Occipital lobe (tissue), 1 donor: ENCODE measurements at regions not wholly inside any gene's neighbourhood (a gene's known extent, or its start where the extent isn't known, plus 50 kb on each side); places are given as distances from the start of the nearest gene placed in this dataset.
"Not testable (repeated sequence)": the region's sequence is repeated elsewhere in the genome, so short reads cannot be mapped to it uniquely, and the experiment has no call there.

ENCODE experiments used
- DNase-seq: peaks from one replicate; lab custom pipeline; 2025; lab: John Stamatoyannopoulos, UW

DNA sequence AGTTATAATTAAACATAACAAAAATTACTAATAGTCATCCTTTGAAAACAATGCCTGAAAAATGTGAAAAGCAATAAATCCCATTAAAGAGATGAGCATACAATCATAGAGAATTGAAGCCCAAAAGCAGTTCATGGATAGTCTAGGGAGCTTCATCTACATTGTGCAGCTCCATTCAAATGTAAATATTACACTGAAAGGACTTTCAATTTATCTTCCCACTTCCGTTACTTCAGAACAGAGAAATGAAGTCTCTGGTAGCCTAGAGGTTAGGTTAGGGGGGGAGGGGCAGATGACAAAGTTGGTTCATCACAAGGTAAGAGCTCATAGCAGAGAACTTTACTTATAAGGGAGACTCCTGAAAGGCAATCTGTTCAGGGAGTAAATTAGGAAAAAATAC, 126.6 kb upstream of the RGPD4 start:
- no peak for DNase-seq

DNA sequence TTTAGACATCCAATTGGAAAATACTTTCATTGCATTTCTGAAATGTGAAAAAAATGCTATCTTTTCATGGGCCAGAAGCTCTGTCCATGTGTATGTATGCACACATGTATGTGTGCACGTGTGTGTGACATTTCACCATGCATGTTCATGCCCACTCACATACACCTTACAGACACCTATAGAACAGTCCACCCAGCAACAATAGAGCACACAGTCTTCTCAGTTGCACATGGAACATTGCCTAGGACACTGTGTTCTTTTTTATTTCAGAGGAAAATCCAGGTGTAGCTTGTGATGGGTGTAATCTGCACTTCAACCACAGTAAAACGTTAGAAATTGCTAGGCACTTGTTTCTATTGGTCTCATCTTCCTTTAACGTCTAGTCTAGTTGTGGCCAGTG, 114.8 kb upstream of the RGPD4 start:
- no peak for DNase-seq

DNA sequence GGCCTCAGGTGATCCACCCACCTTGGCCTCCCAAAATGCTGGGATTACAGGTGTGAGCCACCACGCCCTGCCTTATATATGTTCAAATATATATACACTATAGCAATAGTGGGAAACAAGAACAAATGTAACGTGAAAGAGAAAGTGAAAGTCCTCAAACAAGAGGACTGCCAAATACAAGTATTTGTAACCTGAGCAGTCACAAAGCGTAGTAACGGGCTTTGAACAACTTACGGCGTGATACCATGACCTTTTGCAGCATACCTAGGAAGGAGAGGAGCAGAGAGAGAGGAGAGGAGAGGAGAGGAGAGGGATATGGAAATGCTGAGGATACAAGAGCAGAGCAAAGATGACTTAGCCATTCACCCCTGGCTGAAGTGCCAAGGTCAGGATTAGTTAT, 113.8 kb upstream of the RGPD4 start:
- DNase-seq, result no peak

DNA sequence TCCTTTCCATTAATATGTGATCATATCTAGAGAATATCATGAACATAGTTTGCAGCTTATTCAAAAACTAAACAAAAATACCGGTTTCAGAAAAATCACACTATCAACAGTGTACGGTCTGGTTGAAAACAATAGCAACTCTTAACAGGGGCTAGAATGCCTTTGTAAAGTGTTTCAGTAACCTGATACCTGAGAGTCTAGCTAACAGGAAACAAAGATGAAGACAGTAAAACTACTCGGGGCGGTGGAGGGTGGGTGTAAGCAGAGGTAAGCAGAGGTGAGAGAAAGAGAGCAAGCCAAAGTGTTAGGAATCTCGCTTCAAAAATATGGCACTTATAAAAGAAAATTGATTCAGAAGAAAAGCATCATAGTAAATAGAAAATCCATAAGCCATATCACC, 109.0 kb upstream of the RGPD4 start:
- no peak for DNase-seq

GRCh38 chr2:107719141-107719540, 107.6 kb upstream of the RGPD4 start:
- DNase-seq, result no peak

DNA sequence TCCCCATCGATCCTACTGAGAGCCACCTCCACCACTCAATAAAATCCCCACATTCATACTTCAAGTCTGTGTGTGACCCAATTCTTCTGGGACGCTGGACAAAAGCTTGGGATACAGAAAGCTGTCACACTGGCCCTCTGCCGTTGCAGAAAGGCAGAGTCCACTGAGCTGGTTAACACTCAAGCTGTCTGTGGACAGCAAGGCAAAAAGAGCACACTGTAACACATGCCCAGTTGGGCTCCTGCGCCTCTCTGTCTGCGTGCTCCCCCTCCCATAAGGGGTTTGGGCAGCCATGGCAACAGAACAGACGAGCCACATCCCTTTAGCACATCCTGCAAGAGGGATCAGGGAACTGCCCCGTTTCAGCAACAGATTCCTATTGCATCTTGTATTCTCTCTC, 106.9 kb upstream of the RGPD4 start:
- no peak for DNase-seq

GRCh38 chr2:107721178-107721577, 105.5 kb upstream of the RGPD4 start:
- DNase-seq, result no peak

DNA sequence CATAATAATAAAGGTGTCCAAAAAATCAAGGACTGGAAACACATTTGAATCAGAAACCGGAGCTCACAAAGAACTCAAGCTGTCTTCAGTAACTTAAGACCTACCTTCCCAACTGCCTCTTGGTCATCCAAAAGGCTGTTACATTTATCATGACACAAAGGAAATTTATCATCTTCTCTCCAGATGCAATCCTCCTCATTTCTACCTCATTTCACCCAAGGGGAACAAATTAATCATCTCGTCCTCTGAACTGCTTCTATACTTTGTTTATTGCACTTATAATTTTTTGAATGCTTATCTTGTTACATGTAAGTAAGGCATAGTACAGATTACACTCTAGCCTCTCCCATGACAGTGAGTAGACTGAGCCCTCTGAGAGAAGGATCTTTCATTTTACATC, 105.1 kb upstream of the RGPD4 start:
- DNase-seq, result no peak

DNA sequence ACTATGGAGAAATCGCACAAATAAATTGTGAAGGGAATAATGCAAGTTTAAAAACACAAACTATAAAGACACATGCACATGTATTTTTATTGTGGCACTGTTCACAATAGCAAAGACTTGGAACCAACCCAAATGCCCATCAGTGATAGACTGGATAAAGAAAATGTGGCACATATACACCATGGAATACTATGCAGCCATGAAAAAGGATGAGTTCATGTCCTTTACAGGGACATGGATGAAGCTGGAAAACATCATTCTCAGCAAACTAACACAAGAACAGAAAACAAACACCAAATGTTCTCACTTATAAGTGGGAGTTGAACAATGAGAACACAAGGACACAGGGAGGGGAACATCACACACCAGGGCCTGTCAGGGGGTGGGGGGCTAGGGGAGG, 100.9 kb upstream of the RGPD4 start:
- not testable (repeated sequence) for DNase-seq

- DNase-seq, result no peak
These were observed 99.4 kb upstream of the RGPD4 start for GRCh38 chr2:107727318-107727717.

DNA sequence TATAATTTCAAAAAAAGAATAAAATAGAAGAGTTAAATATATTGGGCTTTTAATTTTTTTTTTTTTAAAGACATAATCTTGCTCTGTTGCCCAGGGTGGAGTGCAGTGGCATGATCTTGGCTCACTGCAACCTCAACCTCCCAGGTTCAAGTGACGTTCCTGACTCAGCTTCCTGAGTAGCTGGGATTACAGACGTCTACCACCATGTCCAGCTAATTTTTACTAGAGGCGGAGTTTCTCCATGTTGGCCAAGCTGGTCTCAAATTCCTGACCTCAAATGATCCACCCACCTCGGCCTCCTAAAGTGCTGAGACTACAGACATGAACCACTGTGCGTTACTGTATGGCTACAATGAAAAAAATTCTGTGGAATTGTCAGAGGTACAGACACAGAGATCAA, 98.1 kb upstream of the RGPD4 start:
- DNase-seq, result no peak

DNA sequence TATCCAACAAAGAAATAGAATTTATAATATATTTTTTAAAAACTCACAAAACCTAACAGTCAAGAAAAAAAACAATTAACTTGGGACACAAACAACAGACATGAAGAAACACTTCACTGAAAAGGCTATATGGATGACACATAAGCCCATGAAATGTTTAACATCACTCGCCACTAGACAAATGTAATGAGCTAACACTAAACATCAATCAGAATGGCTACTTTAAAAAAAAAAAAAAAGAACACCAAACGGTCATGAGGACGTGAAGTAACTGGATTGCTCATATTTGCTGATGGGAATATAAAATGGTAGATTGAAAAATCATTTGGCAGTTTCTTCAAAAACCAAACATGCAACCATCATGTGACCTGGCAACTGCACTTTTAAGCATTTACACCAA, 97.3 kb upstream of the RGPD4 start:
- DNase-seq, result no peak

DNA sequence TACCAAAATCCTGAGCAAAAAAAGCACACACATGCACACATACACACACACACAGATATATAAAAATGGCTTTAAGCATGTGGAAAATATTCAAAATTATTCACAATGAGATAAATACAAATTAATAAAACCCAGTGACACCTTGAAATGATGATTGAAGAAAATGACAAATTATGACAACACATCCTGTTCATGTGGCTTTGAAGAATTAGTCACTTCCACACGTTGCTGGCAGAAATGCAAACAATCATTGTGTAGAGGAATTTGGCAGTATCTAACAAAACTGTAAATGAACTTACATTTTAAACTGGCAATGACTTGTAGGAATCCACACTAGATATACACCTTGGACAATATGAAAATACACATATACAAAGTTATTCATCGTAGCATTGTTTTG, 95.8 kb upstream of the RGPD4 start:
- DNase-seq, result no peak

- no peak for DNase-seq
These were observed 95.3 kb upstream of the RGPD4 start for GRCh38 chr2:107731435-107731834.

DNA sequence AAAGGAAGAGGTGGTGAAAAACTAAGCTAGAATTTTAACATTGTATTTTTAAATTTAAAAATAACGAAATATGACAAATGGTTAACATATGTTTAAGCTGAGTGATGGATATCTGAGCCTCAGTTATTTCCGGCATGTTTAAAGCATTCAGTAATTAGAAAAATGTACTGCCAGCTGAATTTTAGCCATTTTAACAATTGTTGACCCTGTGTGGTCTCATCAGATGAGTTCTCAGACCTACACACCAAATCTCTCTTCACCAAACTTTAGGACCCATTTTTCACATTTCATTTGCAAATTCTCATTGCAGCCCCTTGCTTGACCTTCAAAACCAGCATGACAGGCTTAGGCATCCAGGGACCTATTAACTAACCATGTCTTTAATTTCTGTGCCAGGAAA, 91.5 kb upstream of the RGPD4 start:
- no peak for DNase-seq

DNA sequence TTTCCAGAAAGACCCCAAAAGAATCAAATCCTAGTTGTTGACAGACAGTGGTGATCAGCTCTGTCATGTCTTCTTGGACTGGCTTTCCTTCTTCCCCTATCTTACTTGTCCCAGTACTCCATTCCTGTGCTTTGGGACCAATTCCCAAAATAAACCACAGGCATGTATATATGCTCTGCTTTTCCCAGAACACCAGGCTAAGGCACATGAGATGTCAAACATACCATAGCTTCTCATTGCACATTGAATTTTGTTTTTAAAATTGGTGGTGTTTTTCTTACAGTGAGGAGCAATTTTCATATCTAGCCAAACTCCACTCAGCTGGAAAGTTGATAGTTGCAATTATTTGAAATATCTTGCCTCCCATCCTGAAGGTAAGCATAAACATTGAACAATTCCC, 88.9 kb upstream of the RGPD4 start:
- DNase-seq, result no peak

DNA sequence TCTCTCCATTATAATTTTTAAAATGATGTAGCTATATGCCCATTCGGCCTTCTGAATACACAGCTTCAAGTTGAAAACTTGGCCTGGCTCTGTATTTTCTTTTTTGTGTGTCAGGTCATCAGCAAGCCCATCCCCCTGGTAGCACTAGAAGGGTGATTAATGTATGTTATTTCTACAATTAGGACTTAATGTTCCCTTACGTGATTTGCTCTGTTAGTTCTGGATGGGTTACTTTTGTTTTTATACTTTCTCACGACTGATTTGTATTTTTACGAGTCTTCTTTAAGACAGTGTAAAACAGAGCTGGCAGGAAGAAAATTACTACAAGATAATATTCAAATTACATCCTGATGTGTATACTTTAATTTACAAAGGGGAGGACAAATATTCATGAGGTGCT, 88.4 kb upstream of the RGPD4 start:
- no peak for DNase-seq

DNA sequence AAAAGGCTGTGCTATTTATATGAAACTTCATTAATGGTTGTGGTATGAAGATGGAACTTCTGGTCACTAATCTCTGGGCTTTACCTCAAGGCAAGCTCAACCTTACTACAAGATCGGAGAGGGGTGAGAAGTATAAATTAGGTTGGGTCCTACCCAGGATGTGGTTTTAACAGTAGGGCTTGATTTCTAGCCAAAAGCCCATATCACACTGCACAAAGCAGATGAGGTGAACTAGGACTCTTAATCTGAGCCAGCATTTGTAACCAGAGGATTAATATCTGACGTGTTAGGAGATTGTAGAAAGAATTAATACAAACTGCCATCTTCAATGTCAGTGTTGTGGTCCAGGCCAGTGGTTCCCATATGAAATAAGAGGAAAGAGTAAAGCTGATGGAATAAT, 86.4 kb upstream of the RGPD4 start:
- no peak for DNase-seq

DNA sequence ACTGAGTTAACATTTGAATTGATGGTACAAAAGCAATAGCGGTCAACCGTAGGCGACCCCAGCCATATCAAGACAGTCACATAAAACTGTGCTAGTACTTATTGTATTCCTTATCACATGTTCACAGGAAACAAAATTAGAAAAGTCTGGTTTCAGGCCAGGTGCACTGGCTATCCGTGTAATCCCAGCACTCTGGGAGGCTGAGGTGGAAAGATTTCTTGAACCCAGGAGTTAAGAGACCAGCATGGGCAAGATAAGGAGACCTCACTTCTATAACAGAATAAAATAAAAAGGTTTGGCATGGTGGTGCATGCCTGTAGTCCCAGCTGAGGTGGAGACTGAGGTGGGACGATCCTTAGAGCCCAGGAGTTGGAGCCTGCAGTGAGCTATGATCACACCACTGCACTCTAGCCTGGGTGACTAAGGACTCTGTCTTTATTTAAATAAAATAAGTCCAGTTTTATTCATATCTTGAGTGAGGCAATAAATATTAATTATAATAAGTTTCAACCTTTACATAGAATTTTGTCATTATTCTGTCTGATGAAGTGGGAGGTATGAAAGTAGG, 84.1 kb upstream of the RGPD4 start:
- DNase-seq, result no peak

- no peak for DNase-seq
These were observed 83.4 kb upstream of the RGPD4 start for GRCh38 chr2:107743274-107743673.

GRCh38 chr2:107745100-107745499, 81.6 kb upstream of the RGPD4 start:
- DNase-seq, result no peak

DNA sequence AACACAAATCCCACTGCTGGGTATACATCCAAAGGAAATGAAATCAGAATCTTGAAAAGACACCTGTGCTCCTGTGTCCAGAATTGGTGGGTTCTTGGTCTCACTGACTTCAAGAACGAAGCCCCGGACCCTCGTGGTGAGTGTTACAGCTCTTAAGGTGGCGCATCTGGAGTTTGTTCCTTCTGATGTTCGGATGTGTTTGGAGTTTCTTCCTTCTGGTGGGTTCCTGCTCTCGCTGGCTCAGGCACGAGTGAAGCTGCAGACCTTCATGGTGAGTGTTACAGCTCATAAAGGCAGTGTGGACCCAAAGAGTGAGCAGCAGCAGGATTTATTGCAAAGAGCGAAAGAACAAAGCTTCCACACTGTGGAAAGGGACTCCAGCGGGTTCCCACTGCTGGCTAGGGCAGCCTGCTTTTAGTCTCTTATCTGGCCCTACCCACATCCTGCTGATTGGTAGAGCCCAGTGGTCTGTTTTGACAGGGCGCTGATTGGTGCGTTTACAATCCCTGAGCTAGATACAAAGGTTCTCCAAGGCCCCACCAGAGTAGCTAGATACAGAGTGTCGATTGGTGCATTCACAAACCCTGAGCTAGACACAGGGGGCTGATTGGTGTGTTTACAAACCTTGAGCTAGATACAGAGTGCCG, 80.0 kb upstream of the RGPD4 start:
- DNase-seq, result not testable (repeated sequence)

DNA sequence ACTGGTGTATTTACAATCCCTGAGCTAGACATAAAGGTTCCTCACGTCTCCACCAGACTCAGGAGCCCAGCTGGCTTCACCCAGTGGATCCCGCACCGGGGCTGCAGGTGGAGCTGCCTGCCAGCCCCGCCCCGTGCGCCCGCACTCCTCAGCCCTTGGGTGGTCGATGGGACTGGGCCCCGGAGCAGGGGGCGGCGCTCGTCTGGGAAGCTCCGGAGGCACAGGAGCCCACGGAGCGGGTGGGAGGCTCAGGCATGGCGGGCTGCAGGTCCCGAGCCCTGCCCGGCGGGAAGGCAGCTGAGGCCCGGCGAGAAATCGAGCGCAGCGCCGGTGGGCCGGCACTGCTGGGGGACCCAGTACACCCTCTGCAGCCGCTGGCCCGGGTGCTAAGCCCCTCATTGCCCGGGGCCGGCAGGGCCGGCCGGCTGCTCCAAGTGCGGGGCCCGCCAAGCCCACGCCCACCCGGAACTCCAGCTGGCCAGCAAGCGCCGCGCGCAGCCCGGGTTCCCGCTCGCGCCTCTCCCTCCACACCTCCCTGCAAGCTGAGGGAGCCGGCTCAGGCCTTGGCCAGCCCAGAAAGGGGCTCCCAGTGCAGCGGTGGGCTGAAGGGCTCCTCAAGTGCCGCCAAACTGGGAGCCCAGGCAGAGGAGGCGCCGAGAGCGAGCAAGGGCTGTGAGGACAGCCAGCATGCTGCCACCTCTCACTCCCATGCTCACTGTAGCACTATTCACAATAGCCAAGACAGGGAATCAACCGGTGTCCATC, 79.3 kb upstream of the RGPD4 start:
- DNase-seq, result not testable (repeated sequence)
